H9 (cell line): ENCODE measurements at regions not wholly inside any gene's neighbourhood (a gene's known extent, or its start where the extent isn't known, plus 50 kb on each side); places are given as distances from the start of the nearest gene placed in this dataset.

Source experiments
- DNase-seq: peaks from one replicate; pipeline ENCODE4 v3.0.0-alpha.2; 2017
- H2AFZ ChIP-seq: one replicate; pipeline ENCODE4 v1.6.1; 2013; ENCODE audit warnings: mild to moderate bottlenecking, low read length, control low read depth, moderate library complexity
- H2AK5ac ChIP-seq: 2 replicates; pipeline ENCODE4 v1.6.1; 2013; ENCODE audit warnings: low read length, control low read depth, mixed read lengths; ENCODE audit not compliant: insufficient read length
- H2BK120ac ChIP-seq: one replicate; pipeline ENCODE4 v1.6.1; 2013; ENCODE audit warnings: low read depth, mild to moderate bottlenecking, low read length, control low read depth, inconsistent platforms; ENCODE audit not compliant: poor library complexity, severe bottlenecking
- H2BK12ac ChIP-seq: 2 replicates; pipeline ENCODE4 v1.6.1; 2013; ENCODE audit warnings: low read length, control low read depth, mixed read lengths, low read depth; ENCODE audit not compliant: insufficient read length
- H2BK15ac ChIP-seq: 2 replicates; pipeline ENCODE4 v1.6.1; 2013; ENCODE audit warnings: low read depth, low read length, control low read depth
- H2BK20ac ChIP-seq: one replicate; pipeline ENCODE4 v1.6.1; 2013; ENCODE audit warnings: low read depth, mild to moderate bottlenecking, low read length, control low read depth, inconsistent platforms; ENCODE audit not compliant: poor library complexity, severe bottlenecking
- H2BK5ac ChIP-seq: 2 replicates; pipeline ENCODE4 v1.6.1; 2013; ENCODE audit warnings: low read length, control low read depth, mixed read lengths; ENCODE audit not compliant: insufficient read length
- H3K14ac ChIP-seq: 2 replicates; pipeline ENCODE4 v1.6.1; 2013; ENCODE audit warnings: low read length, control low read depth; ENCODE audit not compliant: insufficient read depth
- H3K18ac ChIP-seq: 2 replicates; pipeline ENCODE4 v1.6.1; 2013; ENCODE audit warnings: low read depth, mild to moderate bottlenecking, mixed read lengths, low read length, control low read depth; ENCODE audit not compliant: insufficient read length
- H3K23ac ChIP-seq: 2 replicates; pipeline ENCODE4 v1.6.1; 2013; ENCODE audit warnings: low read length, control low read depth, mixed read lengths, low read depth; ENCODE audit not compliant: insufficient read length
- H3K23me2 ChIP-seq: 2 replicates; pipeline ENCODE4 v1.6.1; 2013; ENCODE audit warnings: low read depth, mild to moderate bottlenecking, mixed read lengths, low read length, control low read depth; ENCODE audit not compliant: insufficient read length, poor library complexity, severe bottlenecking
- H3K27ac ChIP-seq: 2 replicates; pipeline ENCODE4 v1.5.1; 2013; ENCODE audit warnings: low read length, control low read depth, mixed read lengths, low read depth; ENCODE audit not compliant: insufficient read length
- H3K27me3 ChIP-seq: 2 replicates; pipeline ENCODE4 v1.6.1; 2013; ENCODE audit warnings: low read length, control low read depth, inconsistent platforms; ENCODE audit not compliant: insufficient read depth
- H3K4ac ChIP-seq: 2 replicates; pipeline ENCODE4 v1.6.1; 2013; ENCODE audit warnings: low read depth, mild to moderate bottlenecking, control low read depth, inconsistent platforms, low read length, moderate library complexity
- H3K4me1 ChIP-seq: 2 replicates; pipeline ENCODE4 v1.6.1; 2013; ENCODE audit warnings: low read length, control low read depth, inconsistent platforms; ENCODE audit not compliant: insufficient read depth
- H3K4me2 ChIP-seq: 2 replicates; pipeline ENCODE4 v1.6.1; 2013; ENCODE audit warnings: low read length, control low read depth, mixed read lengths; ENCODE audit not compliant: insufficient read length, insufficient read depth
- H3K56ac ChIP-seq: 2 replicates; pipeline ENCODE4 v1.6.1; 2013; ENCODE audit warnings: low read depth, mild to moderate bottlenecking, mixed read lengths, low read length, control low read depth; ENCODE audit not compliant: insufficient read length
- H3K79me1 ChIP-seq: 2 replicates; pipeline ENCODE4 v1.6.1; 2013; ENCODE audit warnings: low read depth, mild to moderate bottlenecking, moderate library complexity, low read length, control low read depth, inconsistent platforms; ENCODE audit not compliant: insufficient read depth, poor library complexity, severe bottlenecking
- H3K79me2 ChIP-seq: 2 replicates; pipeline ENCODE4 v1.6.1; 2013; ENCODE audit warnings: low read length, control low read depth, inconsistent platforms; ENCODE audit not compliant: insufficient read depth
- H3K9ac ChIP-seq: 2 replicates; pipeline ENCODE4 v1.6.1; 2013; ENCODE audit warnings: low read length, control low read depth, mixed read lengths; ENCODE audit not compliant: insufficient read length; ENCODE audit errors: extremely low read depth
- H3K9me3 ChIP-seq: one replicate; pipeline ENCODE4 v1.6.1; 2013; ENCODE audit warnings: low read depth, low read length, inconsistent platforms; ENCODE audit not compliant: control insufficient read depth
- H3T11ph ChIP-seq: one replicate; pipeline ENCODE4 v1.6.1; 2013; ENCODE audit warnings: mild to moderate bottlenecking, low read length, control low read depth, inconsistent platforms
- H4K20me1 ChIP-seq: one replicate; pipeline ENCODE4 v1.6.1; 2013; ENCODE audit not compliant: control insufficient read depth, insufficient read length, insufficient read depth
- H4K5ac ChIP-seq: 2 replicates; pipeline ENCODE4 v1.6.1; 2013; ENCODE audit warnings: low read depth, mild to moderate bottlenecking, mixed read lengths, low read length, control low read depth; ENCODE audit not compliant: insufficient read length
- H4K8ac ChIP-seq: replicated peaks from 2 replicates; pipeline ENCODE4 v1.6.1; 2013; ENCODE audit warnings: low read length, control low read depth, mixed read lengths, low read depth; ENCODE audit not compliant: insufficient read length
- H4K91ac ChIP-seq: 2 replicates; pipeline ENCODE4 v1.6.1; 2013; ENCODE audit warnings: low read depth, mild to moderate bottlenecking, moderate library complexity, mixed read lengths, low read length, control low read depth; ENCODE audit not compliant: insufficient read length
- H3K27ac Mint-ChIP-seq, 3 experiments: 2 replicates in 2 of 3; 3 replicates in 1 of 3; pipeline ENCODE4 v1.8.0; 2020 to 2021; ENCODE audit warnings: mixed read lengths in 3 of 3, mild to moderate bottlenecking in 1 of 3, moderate library complexity in 1 of 3
- H3K27me3 Mint-ChIP-seq: 2 replicates; pipeline ENCODE4 v1.8.0; 2021; ENCODE audit warnings: low read depth, mild to moderate bottlenecking, moderate library complexity, mixed read lengths
- H3K36me3 Mint-ChIP-seq, 3 experiments: 2 replicates in 2 of 3; 3 replicates in 1 of 3; pipeline ENCODE4 v1.8.0; 2020 to 2021; ENCODE audit warnings: low read depth in 3 of 3, mixed read lengths in 3 of 3; ENCODE audit not compliant: insufficient read depth in 1 of 3
- H3K4me1 Mint-ChIP-seq, 2 experiments: 2 replicates each; pipeline ENCODE4 v1.8.0; 2020; ENCODE audit warnings: mixed read lengths in 2 of 2
- H3K4me3 Mint-ChIP-seq, 2 experiments: 2 replicates in 1 of 2; 3 replicates in 1 of 2; pipeline ENCODE4 v1.8.0; 2020 to 2021; ENCODE audit warnings: mild to moderate bottlenecking in 2 of 2, mixed read lengths in 2 of 2, moderate library complexity in 1 of 2
- H3K9me3 Mint-ChIP-seq, 2 experiments: 2 replicates in 1 of 2; 3 replicates in 1 of 2; pipeline ENCODE4 v1.8.0; 2020; ENCODE audit warnings: mild to moderate bottlenecking in 2 of 2, mixed read lengths in 2 of 2, moderate library complexity in 1 of 2
- WGBS: extraction: QIAGEN DNeasy Blood & Tissue Kit; methylation state at CpG from one replicate; pipeline ENCODE4 v1.1.7; 2013; ENCODE audit warnings: missing lambda C conversion rate, low lambda C conversion rate, mixed read lengths; ENCODE audit not compliant: insufficient read length; ENCODE audit errors: extremely low coverage; 5-methylcytosine and 5-hydroxymethylcytosine counted together
- TF ChIP-seq, protein P1 (sequence below): fragments of 200-600 bp; sonication (generic); conservative IDR thresholded peaks from 3 replicates; pipeline ENCODE4 v1.8.0; 2021; ENCODE audit warnings: antibody characterized with exemption, mild to moderate bottlenecking

- Mint-ChIP-seq H3K27me3 (peaks cover 6% of the 10 kb centered on the region), H3K4me3 (no peak overlapping the region), H3K4me1 (no peaks in the 10 kb centered on the region), H3K27ac (no peak overlapping the region), H3K36me3 (peaks cover 0 to 7% (median 4%) of the 10 kb centered on the region in 3 experiments; a peak in 4 of 7 replicates), H3K9me3 (peaks cover 9 to 11% of the 10 kb centered on the region in 2 experiments)
- Histone ChIP-seq H4K91ac (no peak overlapping the region), H3K23me2 (no peaks in the 10 kb centered on the region), H3K79me2 (no peaks in the 10 kb centered on the region), H2BK15ac (no peak overlapping the region), H4K20me1 (no peaks in the 10 kb centered on the region), H3K9ac (no peak overlapping the region), H3T11ph (no peak overlapping the region), H4K5ac (no peak overlapping the region), H2AK5ac (no peak overlapping the region), H3K14ac (no peak overlapping the region), H3K27ac (no peak overlapping the region), H2BK5ac (no peak overlapping the region), H3K4me2 (no peak overlapping the region), H2BK20ac (no peak overlapping the region), H4K8ac (no peak overlapping the region), H3K79me1 (no peaks in the 10 kb centered on the region), H3K4ac (no peak overlapping the region), H2BK120ac (no peak overlapping the region), H3K18ac (no peak overlapping the region), H3K4me1 (no peaks in the 10 kb centered on the region), H3K9me3 (no peaks in the 10 kb centered on the region), H2BK12ac (no peak overlapping the region), H3K27me3 (no peaks in the 10 kb centered on the region), H3K56ac (no peak overlapping the region), H3K23ac (no peak overlapping the region), H2AFZ (no peak overlapping the region)
- TF ChIP-seq, protein P1, sequence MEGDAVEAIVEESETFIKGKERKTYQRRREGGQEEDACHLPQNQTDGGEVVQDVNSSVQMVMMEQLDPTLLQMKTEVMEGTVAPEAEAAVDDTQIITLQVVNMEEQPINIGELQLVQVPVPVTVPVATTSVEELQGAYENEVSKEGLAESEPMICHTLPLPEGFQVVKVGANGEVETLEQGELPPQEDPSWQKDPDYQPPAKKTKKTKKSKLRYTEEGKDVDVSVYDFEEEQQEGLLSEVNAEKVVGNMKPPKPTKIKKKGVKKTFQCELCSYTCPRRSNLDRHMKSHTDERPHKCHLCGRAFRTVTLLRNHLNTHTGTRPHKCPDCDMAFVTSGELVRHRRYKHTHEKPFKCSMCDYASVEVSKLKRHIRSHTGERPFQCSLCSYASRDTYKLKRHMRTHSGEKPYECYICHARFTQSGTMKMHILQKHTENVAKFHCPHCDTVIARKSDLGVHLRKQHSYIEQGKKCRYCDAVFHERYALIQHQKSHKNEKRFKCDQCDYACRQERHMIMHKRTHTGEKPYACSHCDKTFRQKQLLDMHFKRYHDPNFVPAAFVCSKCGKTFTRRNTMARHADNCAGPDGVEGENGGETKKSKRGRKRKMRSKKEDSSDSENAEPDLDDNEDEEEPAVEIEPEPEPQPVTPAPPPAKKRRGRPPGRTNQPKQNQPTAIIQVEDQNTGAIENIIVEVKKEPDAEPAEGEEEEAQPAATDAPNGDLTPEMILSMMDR: no peak
- no CpG with 5 or more reads among the region's 6 CpGs for WGBS
- no peak for DNase-seq
These were observed 242.4 kb upstream of the TBX3 start for GRCh38 chr12:114926341-114926740.
